GDM1 (cell line): ENCODE measurements at regions not wholly inside any gene's neighbourhood (a gene's known extent, or its start where the extent isn't known, plus 50 kb on each side); places are given as distances from the start of the nearest gene placed in this dataset.

Experiments used
- DNase-seq: peaks from one replicate; lab custom pipeline; 2025; lab: John Stamatoyannopoulos, UW

- no peak for DNase-seq
Measured at GRCh38 chr16:73527187-73527586, 479.3 kb upstream of the ZFHX3 start.

DNA sequence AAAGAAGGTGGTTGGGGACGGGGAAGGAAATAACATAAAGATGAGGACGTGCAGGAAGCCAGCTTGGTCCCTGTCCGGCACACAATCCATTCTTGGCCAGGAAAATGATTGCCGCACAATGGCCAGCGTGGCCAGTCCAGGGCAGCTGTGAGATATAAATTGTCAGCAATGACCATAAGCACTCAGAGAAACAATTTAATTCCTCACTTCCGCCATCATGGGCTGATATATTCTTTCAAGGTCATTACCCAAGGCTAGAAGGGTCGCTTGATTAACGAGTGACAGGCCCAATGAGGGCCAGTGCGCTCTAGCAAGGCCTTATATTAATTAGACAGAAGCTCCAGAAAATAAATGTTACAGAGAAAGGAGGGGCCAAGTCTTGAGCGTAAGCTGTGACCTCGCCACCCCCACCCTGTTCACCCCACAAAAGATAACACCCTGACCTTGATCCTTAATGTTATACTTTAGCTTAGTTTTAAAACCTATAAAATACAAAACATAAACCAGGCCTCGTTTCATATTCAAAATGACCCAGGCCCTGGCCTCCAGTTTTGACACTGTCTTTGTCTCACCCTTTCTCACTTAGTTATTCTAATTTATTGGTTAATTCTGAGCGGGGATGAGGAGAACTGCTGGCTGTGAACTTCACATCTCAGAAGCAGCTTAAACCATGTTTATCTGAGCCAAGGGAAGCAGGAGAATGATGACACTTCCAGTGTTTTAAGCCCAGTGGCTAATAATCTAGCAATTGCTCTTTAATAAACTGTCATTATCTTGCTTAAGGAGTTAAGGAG lies 478.3 kb upstream of the ZFHX3 start:
- DNase-seq: no peak

GRCh38 chr16:73523209-73523608 lies 475.3 kb upstream of the ZFHX3 start:
- no peak for DNase-seq

- DNase-seq: no peak
Measured at GRCh38 chr16:73521499-73521898, 473.6 kb upstream of the ZFHX3 start.

DNA sequence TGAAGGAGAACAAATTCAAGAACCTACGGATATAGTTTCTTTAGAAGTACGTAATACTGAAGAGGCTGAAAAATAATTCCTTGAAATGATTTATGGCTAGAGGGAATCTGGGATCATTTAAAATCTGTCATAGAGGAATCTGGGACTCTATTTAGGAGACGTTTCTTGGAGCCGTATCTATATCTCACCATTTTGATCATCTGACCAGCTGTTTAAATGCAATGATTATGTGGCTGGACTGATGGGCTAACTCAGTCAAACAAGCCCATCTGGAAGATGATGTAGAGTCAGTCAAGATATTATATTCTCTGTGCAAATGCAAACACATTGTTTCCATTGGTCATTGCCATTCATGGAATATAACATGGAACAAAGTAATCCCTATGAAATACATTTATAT lies 467.7 kb upstream of the ZFHX3 start:
- no peak for DNase-seq

DNA sequence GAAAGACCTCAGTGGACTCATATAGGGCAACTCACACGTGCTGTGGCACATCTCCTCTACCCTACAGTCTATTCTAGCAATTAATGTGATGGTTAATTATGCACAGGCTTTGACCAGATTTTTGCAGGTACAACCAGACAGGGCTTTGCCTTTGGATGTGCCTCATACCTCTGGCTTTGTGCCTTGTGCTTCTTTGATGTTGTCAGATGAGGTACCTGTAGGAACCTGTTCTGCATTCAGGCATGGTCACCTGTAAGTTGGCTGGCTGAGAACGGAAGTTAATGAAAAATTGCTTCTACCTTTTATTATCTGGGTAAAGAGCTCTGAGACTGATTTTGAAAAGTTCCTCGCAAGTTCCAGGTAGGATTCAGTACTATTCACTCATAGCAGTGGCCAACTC lies 462.9 kb upstream of the ZFHX3 start:
- DNase-seq: no peak

DNA sequence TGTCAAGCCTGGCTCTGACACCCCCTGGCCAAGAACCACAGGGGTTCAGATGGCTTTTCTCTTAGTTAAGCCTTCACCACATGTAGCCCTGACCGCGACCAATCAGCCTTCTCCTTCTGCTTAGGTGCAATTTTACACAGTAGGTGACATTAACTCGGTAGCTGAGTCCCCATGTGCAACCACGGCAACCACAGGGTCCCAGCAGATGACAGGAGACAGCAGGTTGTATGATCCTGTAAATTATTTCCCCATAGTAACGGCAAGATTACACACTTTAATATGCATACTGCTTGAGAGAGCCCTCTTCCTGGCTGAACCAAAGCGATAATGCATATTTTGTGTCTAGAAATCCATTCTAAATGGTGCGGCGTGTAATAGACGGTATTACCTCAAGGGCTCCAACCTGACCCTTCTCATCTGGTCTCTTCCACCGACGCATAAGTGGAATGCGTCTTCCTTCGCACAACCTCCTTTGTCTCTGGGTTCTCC lies 458.7 kb upstream of the ZFHX3 start:
- no peak for DNase-seq

GRCh38 chr16:73505577-73505976 lies 457.6 kb upstream of the ZFHX3 start:
- DNase-seq: no peak

GRCh38 chr16:73504591-73505575 lies 457.0 kb upstream of the ZFHX3 start:
- no peak for DNase-seq

GRCh38 chr16:73503093-73503492 lies 455.2 kb upstream of the ZFHX3 start:
- no peak for DNase-seq

GRCh38 chr16:73499276-73499675 lies 451.3 kb upstream of the ZFHX3 start:
- no peak for DNase-seq

GRCh38 chr16:73485880-73486279 lies 438.0 kb upstream of the ZFHX3 start:
- no peak for DNase-seq

DNA sequence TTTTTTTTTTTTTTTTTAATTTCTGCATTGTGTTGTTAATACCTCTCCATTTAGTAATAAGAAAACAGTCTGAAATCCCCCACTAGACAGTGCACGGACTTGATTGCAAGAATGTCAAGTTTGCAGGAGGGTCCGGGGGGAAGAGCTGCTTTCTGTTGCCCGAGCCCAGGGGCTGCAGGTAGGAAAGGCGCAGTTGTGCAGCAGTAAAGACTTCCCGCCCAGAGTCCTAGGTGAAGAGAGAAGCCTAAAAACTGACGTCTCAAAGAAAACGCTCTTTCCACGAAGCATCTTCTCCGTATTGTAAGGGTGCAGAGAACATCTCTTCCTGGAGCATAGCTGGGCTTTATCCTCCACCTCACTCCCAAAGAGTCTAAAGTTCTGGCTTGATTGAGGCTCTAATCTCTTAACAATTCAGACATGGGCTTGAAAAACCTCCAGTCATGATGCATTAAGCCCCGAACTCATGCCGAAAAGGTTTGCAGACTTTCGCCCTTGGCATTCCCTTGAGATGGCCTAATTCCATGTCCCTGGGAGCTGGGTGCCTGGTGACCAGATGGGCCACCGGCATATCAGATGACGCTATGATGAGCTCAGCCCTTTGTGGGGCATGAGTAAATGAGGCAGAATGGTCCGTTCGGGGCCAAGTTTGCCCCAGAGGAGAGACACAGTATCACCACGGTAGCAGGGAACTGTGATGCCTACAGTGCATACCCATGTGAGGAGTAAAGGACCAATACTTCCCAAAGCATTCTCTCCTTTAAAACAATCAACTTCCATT lies 436.2 kb upstream of the ZFHX3 start:
- no peak for DNase-seq

GRCh38 chr16:73483076-73483791 lies 435.3 kb upstream of the ZFHX3 start:
- no peak for DNase-seq

DNA sequence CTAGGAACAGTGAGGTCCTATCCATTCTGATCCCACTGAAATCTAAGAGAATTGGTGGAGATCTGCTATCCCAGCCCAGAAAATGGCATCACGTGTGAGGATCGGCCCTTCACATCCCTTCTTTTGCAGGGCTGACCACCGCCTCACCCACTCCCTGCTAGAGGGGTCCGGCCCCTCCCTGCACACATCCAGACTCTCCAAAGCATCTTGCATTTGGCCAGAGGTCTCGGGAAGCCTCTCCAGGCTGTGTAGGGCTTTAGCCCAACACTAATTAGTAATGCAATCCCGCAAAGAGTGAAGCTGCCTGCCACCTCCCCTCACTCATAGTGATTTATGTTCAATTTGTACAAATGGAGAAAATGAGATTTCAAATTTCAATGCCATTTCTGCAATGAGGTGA lies 434.4 kb upstream of the ZFHX3 start:
- DNase-seq: no peak

GRCh38 chr16:73480381-73480780 lies 432.5 kb upstream of the ZFHX3 start:
- no peak for DNase-seq

GRCh38 chr16:73473713-73474112 lies 425.8 kb upstream of the ZFHX3 start:
- no peak for DNase-seq

GRCh38 chr16:73464834-73465233 lies 416.9 kb upstream of the ZFHX3 start:
- DNase-seq: no peak

GRCh38 chr16:73459586-73459985 lies 411.7 kb upstream of the ZFHX3 start:
- no peak for DNase-seq

GRCh38 chr16:73457851-73458250 lies 409.9 kb upstream of the ZFHX3 start:
- no peak for DNase-seq

DNA sequence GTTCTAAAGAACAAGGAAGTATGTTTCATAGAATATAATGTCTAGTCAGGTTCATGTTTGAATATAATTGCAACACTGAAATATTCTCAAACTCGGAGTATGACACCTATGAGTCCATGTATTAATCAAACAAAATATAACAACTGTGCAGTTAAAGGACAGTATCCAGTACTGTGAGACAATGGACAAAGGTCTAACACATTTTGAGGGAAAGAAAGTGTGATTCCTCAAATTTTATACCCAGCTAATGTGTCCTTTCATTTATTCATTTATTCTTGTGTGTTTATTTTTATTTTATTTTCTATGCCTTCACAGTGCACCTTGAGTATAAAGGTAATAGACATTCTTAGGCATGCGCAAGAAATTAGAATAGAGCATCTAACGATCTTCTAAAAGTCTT lies 401.0 kb upstream of the ZFHX3 start:
- no peak for DNase-seq
